NCI-H510A treated with DMSO at 0.1 percent for 48 hours (cell line): ENCODE measurements at regions not wholly inside any gene's neighbourhood (a gene's known extent, or its start where the extent isn't known, plus 50 kb on each side); places are given as distances from the start of the nearest gene placed in this dataset.
"Not testable (repeated sequence)": the region's sequence is repeated elsewhere in the genome, so short reads cannot be mapped to it uniquely, and the experiment has no call there.

Source experiments
- DNase-seq: peaks from one replicate; lab custom pipeline; 2025; lab: John Stamatoyannopoulos, UW

DNA sequence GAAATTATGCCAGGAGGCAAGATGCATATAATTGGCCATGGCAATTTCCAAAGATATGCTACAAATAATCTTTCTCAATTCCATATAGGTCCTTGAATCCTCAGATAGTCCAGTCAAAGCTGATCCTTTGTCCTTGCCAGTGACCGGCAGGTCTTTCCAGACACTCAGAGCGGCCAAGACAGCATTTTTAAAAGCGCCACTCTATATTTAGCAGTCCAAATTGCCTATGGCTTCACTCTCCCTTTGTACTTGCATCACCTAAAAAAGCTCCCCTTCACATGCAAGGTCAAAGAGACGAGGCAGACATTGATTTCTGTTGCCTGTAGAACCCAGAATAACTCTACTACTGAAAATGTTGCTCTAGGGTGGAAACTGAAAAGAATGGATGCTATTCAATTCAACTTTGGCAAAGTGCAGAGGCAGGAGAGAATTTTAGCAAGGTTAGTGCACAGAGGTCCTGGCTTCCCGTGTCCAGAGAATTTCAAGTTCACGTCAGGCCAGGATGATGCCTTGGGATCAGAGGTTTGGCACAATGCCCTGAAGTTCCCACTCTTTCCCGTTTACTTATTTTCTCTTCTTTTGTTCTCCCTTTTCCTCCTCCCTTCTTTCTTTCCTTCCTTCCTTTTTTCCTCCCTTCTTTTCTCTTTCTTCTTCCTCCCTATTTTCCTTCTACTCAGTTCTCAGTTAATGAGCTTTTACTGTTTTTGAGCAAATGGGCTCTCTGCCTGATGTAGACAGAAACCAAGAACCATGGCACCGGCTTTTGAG lies 108.5 kb downstream of the KCNK1 start:
- DNase-seq = no peak

DNA sequence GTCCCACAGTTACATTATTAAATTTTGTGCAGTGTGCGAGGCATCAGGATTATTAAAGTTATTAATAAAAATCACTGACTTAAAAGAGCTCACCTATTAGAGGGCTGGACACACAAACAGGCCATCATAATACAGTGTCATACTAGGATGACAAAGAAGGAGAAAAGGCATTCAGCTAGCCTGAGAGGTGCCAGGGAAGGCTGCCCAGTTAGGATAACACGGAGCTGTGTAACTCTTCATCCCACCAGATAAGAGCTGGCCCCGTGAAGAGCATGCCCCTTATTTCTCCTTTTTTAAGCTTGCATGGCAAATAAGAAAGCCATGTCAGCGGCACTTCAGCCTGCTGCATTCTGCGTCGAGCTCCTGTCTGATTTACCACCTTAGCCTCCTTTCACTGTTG lies 109.5 kb downstream of the KCNK1 start:
- no peak for DNase-seq

DNA sequence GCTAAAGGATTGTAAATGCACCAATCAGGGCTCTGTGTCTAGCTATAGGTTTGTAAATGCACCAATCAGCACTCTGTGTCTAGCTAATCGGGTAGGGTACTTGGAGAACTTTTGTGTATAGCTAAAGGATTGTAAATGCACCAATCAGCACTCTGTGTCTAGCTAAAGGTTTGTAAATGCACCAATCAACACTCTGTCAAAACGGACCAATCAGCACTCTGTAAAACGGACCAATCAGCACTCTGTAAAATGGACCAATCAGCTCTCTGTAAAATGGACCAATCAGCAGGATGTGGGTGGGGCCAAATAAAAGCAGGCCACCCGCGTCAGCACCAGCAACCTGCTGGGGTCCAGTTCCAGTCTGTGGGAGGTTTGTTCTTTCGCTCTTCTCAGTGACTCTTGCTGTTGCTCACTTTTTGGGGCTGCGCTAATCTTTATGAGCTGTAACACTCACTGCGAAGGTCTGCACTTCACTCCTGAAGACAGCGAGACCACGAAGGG lies 110.3 kb downstream of the KCNK1 start:
- DNase-seq = not testable (repeated sequence)

DNA sequence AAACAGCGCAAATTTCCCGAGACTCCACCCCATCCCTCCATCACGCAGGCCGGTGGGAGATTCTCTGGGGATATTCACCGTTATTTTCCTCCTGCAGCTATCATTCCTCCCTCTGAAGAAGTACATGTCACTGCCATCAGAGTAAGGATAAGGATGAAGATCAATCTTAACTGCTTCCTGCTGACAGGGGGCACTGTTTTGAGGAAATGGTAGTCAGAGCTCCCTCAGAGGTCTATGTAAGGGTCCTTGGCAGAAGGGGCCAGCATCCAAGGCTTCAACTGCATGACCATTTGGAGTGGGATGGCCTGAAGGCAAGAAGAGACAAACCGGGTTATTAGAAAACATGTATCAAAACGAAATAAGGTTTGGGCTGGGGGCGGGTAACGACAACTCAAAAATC lies 111.5 kb downstream of the KCNK1 start:
- no peak for DNase-seq

DNA sequence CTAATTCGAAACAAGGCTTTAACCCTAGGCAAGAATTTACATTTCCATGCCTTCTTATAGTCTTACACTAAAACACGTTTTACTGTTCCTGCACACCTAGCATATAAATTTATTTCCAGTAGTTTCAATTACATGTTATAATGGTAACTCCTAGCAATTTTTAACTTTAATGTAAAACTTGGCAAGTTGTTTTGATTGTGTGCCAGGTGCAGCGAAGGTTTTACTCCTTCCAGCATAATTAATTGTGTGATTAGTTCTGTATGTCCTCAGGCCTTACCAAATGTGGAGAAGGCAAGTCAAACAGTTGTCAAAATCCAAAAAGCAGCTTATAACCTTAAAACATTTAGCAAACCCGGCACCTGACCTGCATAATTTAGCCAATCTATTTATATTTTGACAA lies 114.8 kb downstream of the KCNK1 start:
- DNase-seq = no peak

DNA sequence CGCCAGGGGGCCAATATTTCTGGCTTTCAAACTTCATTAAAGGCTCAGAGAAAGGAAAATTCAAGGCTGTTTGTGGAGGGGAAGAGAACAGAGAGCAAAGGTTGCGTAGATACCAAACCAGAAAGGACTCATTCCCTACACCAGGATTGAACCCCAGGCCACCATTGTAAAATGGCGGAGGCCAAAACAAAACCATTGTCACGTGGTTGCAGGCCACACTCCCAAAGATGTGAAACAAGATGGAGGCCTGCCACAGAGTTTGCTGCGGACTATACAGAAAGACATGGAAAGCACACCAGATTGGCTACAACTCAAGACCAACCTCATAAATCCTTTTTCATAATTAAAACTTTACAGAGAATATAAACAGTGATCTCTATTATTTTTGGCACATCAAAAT lies 116.5 kb downstream of the KCNK1 start:
- DNase-seq = no peak

DNA sequence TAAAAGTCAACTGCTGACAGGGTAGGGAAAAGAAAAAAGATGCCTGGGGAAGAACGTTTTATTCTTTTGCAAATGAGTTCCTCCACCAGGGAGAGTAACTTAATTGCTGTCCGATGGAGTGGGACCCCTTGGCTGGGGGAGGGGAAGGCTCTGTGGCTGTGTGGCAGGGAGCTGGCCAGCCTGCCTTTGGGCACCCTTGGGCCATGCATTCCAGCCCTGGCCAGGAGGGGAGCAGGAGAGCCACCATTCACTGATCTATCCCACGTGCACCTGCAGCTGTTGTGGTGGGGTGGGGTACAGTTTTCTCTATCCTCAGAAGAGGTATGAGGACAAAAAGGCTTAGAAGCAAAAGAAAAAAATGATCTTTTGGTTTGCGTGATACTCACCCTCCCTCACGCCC lies 116.9 kb downstream of the KCNK1 start:
- no peak for DNase-seq

DNA sequence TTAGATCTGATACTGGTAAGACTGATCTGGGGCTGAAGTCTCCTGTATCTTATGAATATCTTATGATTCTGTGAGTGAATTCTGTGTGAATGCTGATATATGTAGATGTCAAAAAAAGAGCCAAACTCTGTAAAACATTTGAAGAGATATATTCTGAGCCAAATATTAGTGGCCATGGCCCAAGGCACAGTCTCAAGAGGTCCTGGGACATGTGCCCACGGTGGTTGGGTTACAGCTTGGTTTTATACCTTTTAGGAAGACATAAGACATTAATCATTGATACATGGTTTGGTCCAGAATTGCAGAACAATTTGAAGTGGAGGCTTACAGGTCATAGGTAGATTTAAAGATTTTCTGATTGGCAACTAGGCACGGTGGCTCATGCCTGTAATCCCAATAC lies 118.3 kb downstream of the KCNK1 start:
- no peak for DNase-seq

DNA sequence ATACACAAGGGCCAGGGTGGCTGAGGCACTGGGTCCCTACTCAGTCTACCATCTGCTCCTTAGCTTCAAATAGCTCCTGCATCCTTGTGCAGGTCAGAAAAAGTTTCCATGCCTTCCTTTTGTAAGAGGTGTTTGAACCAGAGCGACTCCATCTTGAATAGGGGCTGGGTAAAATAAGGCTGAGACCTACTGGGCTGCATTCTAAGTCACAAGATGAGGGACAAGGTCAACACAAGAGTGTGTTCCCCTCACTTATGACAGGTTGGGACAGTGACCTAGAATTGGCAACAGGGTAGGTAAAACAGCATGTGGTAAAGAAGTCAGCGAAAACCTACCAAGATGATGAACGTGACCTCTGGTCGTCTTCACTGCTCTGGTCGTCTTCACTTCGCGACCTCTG lies 120.5 kb downstream of the KCNK1 start:
- no peak for DNase-seq

DNA sequence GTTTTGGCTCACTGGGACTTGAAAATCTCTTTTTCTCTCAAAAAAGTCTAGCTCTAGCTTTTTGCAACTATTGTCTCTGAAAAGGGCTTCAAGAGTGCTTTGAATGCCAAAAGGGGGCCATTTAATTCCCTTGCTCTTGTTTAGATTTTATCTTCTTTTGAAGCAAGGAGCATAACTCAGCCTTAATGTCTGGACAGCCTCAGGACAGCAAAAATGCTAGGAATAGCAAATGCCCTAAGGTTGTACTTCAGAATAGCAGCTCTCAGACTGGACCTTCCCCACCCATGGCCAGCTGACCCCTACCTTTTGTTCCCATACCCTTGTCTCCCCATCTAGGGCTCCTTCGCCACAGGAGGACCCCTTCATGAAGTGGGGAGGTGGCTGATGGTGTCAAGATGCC lies 121.4 kb downstream of the KCNK1 start:
- DNase-seq = no peak

DNA sequence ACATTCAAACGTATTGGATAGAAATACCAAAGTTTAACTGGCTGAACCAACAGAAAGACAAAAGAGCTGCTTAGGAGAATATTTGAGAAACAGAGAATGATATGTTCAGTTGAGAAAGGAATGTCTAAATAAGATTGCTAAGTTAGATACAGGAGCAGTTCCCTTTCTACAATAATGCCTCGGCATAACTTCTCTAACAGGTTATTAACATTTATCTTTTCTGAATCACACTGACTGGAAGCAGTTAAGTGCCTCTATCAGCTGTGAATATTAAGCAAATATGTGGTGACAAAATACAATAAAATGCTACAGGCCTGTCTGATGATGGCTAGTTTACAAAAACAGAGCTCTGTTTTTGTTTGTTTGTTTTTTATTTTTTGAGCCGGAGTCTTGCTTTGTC lies 121.9 kb downstream of the KCNK1 start:
- DNase-seq = no peak

DNA sequence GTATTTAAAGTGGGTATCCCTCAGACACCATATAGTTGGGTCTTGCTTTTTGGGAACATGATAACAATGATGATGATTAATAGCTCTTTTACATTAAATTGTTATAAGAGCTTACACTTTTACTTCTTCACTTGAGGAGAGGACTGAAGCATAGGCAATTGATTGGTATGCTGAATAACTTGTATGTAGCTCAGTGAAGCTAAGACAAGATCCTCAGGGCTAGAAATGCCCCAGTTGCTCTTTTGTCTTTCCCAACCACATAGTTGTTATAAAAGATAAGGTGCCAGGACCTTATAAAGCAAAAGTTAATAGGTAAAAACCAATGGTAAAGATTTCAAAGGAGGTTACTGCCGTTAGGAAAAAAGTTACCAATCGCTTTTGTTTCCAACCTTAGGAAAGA lies 123.4 kb downstream of the KCNK1 start:
- no peak for DNase-seq

DNA sequence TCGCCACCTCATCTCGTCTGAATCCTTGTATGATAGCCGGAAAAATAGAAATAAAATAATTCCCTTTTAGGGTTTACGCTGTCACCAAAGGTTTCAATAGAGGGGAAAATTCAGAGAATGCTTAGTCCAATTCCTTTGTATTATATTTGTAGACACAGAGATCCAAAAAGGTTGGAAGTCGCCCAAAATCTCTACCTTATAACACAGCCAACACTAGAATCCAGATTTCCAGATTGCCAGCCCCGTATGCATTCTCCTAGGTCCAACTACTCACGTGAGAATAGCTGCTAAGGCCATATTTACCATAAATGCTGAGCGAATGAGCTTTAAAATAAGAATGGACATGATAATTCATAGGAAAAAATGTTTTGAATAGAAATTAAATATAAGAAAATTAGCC lies 124.5 kb downstream of the KCNK1 start:
- DNase-seq = no peak

DNA sequence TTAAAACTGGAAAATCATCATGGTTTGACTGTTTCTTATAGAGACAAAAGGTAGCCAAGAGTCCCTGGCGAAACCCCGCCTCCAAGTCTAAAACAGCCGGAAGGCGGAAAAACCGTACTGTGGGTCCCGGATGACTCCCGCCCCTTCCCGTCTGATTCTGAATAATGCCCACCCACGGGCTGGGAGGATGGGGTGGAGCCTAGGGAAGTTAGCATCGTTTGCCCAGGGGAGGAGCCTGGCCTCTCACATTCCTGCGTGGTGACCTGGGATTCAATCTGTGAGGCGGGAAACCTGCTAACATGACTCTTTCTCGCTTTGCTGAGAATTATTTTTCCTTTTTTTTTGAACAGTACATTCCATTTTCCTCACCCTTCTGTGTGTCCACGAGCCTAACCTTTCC lies 124.9 kb downstream of the KCNK1 start:
- no peak for DNase-seq

DNA sequence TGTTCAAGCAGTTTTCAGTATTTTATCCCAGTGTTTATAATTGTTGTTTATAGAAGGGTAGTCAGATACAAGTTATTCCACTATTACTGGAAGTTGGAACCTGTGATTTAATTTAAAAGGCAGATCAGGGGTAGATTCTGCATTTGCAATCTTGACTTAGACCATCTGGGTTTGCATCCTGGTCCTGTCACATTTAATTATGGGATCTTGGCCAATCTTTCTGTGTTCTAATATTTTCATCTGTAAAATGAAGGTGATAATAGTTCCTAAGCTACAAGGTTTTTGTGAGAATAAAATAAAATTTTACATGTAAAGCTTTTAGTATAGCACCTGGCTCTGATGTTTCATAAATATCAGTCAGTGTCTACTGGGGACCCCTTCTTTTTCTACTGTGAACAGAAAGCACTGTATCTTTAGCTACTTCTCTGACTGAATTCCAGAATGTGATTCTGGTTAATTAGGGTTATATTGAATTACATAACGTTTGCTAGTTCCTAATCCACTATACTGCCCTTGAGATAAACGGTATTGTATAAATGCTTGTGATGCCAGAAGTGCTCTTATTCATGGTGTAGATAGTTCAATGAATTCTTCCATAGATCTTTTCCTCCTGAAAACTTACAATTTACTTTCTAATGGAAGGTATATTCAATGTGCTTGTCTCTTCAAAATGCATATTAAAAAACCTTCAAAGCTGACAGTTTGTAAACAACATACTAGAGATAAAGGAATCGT lies 131.0 kb downstream of the KCNK1 start:
- no peak for DNase-seq

DNA sequence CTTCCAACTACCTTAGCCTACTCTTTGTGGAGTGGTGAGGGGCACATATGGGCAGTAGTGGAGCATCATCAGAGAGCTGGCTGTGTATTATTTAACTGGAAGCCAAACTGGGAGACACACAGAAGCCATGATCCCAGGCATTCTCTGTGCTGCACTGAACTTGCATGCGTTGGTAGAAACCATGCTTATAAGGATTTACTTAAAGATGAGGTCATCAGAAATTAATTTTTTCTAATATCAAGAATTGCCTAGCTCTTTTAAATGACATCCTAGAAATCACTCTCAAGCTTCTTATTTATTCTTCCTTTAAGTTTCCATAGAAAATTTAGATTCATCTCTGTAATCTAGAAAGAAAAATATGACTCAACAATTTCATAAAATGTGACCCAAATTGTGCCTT lies 136.2 kb downstream of the KCNK1 start:
- no peak for DNase-seq

DNA sequence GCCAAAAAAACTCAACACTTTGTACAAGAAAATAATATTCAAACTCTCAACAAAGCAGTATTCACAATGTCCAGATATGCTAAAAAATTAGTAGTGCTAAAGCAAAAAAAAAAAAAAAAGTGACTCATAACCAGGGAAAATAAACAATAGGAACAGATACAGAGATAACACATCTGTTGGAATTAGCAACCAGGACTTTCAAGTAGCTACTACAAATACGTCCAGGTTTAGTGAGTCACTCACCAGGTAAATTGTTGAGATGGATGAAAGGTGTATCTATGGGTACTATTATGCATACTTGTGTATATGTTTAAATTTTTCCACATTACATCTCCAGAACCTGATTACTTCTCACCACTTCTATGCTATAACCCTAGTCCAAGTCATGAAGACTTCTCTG lies 144.8 kb upstream of the SLC35F3 start:
- DNase-seq = no peak

DNA sequence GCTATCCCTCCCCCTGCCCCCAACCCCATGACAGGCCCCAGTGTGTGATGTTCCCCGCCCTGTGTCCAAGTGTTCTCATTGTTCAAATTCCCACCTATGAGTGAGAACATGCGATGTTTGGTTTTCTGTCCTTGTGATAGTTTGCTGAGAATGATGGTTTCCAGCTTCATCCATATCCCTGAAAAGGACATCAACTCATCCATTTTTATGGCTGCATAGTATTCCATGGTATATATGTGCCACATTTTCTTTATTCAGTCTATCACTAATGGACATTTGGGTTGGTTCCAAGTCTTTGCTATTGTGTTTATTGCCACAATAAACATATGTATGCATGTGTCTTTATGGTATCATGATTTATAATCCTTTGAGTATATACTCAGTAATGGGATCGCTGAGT lies 140.2 kb upstream of the SLC35F3 start:
- DNase-seq = not testable (repeated sequence)

DNA sequence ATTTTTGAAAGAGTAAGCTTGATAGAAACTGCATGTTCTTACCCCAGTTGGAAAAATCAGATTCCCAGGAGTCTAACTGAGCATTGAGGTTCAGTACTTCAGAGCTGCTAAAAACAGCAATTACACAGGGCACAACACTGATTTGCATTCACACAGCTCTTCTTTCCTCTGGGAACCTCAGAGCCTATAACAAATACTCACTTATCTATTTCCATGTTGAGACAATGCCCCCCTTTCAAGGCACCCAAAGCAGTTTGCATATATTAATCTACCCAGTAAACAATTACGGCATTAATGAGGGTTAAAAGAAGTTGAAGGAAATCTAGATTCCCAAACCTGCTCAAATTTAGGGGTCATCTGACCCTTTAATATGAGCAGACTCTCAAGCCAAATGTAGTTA lies 126.9 kb upstream of the SLC35F3 start:
- DNase-seq = no peak

DNA sequence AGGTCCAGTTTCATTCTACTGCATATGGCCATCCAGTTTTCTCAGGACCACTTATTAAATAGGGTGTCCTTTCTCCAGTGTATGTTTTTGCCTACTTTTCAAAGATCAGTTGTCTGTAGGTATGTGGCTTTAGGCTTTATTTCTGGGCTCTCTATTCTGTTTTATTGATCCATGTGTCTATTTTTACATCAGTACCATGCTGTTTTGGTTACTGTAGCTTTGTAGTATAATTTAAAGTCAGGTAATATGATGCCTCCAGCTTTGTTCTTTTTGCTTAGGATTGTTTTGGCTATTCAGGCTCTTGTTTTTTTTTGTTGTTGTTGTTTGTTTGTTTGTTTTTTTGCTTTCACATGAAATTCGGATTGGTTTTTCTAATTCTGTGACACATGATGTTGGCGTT lies 124.4 kb upstream of the SLC35F3 start:
- DNase-seq = no peak

DNA sequence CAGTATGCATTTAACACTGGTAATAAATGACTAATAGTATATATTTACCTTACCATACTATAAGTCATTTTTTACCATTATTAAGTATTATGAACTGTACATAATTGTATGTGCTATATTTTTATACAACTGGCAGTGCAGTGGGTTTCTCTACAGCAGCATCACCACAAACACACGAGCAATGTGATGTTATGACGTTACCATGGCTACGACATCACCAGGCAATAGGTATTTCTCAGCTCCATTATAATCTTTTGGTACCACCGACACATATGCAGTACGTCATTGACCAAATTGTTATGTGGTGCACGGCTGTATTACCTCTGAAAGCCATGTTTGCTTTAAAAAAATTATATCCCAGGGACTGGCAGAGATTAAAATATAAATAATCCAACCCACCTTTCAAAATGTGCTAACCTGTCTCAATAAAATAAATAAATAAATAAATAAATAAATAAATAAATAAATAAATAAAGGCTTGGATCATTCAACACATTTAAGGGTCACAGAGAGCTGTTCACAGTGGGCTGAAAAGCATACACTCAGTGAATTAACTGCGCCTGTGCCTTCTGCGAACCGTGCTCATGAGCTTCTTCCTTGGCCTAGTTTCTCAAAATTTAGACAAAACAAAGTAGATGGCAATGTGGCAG lies 121.4 kb upstream of the SLC35F3 start:
- no peak for DNase-seq

DNA sequence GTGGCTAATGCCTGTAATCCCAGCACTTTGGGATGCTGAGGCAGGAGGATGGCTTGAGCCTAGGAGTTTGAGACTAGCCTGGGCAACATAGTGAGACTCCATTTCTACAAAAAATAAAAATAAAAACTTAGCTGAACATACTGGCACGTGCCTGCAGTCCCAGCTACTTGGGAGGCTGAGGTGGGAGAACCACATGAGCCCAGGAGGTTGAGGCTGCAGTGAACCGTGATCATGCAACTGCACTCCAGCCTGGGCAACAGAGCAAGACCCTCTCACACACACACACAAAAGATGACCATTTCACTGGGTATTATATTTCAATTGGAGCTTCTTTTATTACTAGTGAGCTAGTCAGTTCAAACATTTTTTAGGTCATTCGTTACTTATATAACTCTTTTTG lies 116.9 kb upstream of the SLC35F3 start:
- DNase-seq = no peak

DNA sequence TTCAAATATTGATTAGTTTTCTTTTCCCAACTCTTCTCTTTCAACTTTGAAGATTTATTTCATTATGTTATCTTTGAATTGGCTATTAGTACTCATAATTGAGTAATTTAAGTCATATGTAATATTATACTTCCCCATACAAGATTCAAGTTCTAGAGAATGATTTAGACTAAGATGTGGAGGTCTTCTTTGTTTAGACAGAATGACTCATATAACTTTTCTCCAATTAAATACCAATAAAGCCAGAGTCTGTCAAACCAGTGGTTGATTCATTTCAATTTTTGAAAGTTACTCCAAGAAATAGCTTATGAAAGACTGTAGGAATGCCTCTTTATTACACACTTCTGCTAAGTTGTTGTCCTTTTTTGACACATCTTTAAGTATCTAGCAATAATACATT lies 115.8 kb upstream of the SLC35F3 start:
- no peak for DNase-seq
